Endothelial cell of umbilical vein (primary cell): ENCODE measurements at regions not wholly inside any gene's neighbourhood (a gene's known extent, or its start where the extent isn't known, plus 50 kb on each side); places are given as distances from the start of the nearest gene placed in this dataset.

ENCODE experiments used
- BruUV-seq: library from RNA; stranded (reverse); fragments of 400-500 nt; replicated peaks from 2 replicates; lab custom pipeline; 2021; lab: Mats Ljungman, UMichigan
- CTCF ChIA-PET: fragments of 300-600, 350-600 bp; sonication (Branson Sonifier 250); formaldehyde crosslinking; loops from one replicate; lab custom pipeline; 2021; ENCODE audit warnings: antibody characterized with exemption, inconsistent platforms; lab: Charles Lee
- POLR2A ChIA-PET: fragments of 300-600, 350-600 bp; sonication (Branson Sonifier 250); formaldehyde crosslinking; loops from one replicate; lab custom pipeline; 2021; ENCODE audit warnings: antibody characterized with exemption, inconsistent platforms; lab: Charles Lee
- DNase-seq: peaks from one replicate; pipeline ENCODE4 v3.0.0-alpha.2; 2011; ENCODE audit warnings: low read depth, low spot score
- FAIRE-seq: peaks from 2 replicates; lab custom pipeline; 2011; peaks lifted over from hg19 to GRCh38; lab: Jason Lieb, UNC
- H2AFZ ChIP-seq: 2 replicates; pipeline ENCODE4 v1.6.0; 2012; ENCODE audit warnings: low read depth, low read length, control low read depth, inconsistent platforms
- H3K27ac ChIP-seq: 2 replicates; pipeline ENCODE4 v1.5.1; 2011; ENCODE audit warnings: low read depth, mild to moderate bottlenecking, control low read depth, low read length, moderate library complexity; ENCODE audit not compliant: insufficient read depth
- H3K27me3 ChIP-seq, 2 experiments: 2 replicates each; pipeline versions ENCODE4 v1.6.0 to v1.6.1; 2011; ENCODE audit warnings: low read length in 2 of 2, mixed read lengths in 1 of 2; ENCODE audit not compliant: control insufficient read depth in 2 of 2, insufficient read depth in 2 of 2
- H3K36me3 ChIP-seq, 2 experiments: 2 replicates in 1 of 2; 3 replicates in 1 of 2; pipeline ENCODE4 v1.5.1; 2011; ENCODE audit warnings: low read length in 2 of 2, mild to moderate bottlenecking in 1 of 2, moderate library complexity in 1 of 2; ENCODE audit not compliant: control insufficient read depth in 2 of 2, insufficient read depth in 2 of 2; ENCODE audit errors: extremely low read depth in 1 of 2
- H3K4me1 ChIP-seq: 3 replicates; pipeline ENCODE4 v1.5.1; 2011; ENCODE audit warnings: mild to moderate bottlenecking, low read length; ENCODE audit not compliant: control insufficient read depth, insufficient read depth; ENCODE audit errors: extremely low read depth
- H3K4me2 ChIP-seq: 2 replicates; pipeline ENCODE4 v1.6.1; 2011; ENCODE audit warnings: low read length, control low read depth, mixed read lengths; ENCODE audit not compliant: insufficient read depth
- H3K4me3 ChIP-seq, 3 experiments: fragments of 200-600 bp in 1 of 3; sonication (generic), shearing (Covaris generic) in 1 of 3; replicated peaks in 1 of 3; 2 replicates each; pipeline ENCODE4 v1.5.1; 2011 to 2016; ENCODE audit warnings: control low read depth in 3 of 3, low read length in 3 of 3, mild to moderate bottlenecking in 2 of 3, inconsistent platforms in 1 of 3, low read depth in 1 of 3, moderate library complexity in 1 of 3; ENCODE audit not compliant: insufficient read depth in 1 of 3
- H3K79me2 ChIP-seq: 2 replicates; pipeline ENCODE4 v1.6.0; 2012; ENCODE audit warnings: low read length, inconsistent platforms; ENCODE audit not compliant: control insufficient read depth, insufficient read depth
- H3K9ac ChIP-seq: replicated peaks from 2 replicates; pipeline ENCODE3; 2011; ENCODE audit warnings: low read length, control low read depth; ENCODE audit not compliant: insufficient read depth; ENCODE audit errors: extremely low read depth
- H3K9me1 ChIP-seq: replicated peaks from 3 replicates; pipeline ENCODE4 v1.6.0; 2011; ENCODE audit warnings: mild to moderate bottlenecking, low read length; ENCODE audit not compliant: control insufficient read depth, insufficient read depth; ENCODE audit errors: extremely low read depth
- H3K9me3 ChIP-seq: replicated peaks from 2 replicates; pipeline ENCODE4 v1.5.1; 2012; ENCODE audit warnings: low read length, inconsistent platforms; ENCODE audit not compliant: control insufficient read depth, insufficient read depth
- H4K20me1 ChIP-seq: replicated peaks from 2 replicates; pipeline ENCODE3; 2011; ENCODE audit warnings: mild to moderate bottlenecking, low read length; ENCODE audit not compliant: control insufficient read depth, insufficient read depth; ENCODE audit errors: extremely low read depth
- EZH2 ChIP-seq: IDR thresholded peaks from 2 replicates; pipeline ENCODE4 v1.6.1; 2012; ENCODE audit warnings: borderline replicate concordance, low read depth, mild to moderate bottlenecking, moderate library complexity, low read length, inconsistent platforms; ENCODE audit not compliant: severe bottlenecking
- FOS ChIP-seq: IDR thresholded peaks from 2 replicates; pipeline ENCODE4 v1.6.1; 2011; ENCODE audit warnings: mild to moderate bottlenecking, low read length, moderate library complexity, borderline replicate concordance; ENCODE audit not compliant: insufficient read depth
- GATA2 ChIP-seq: IDR thresholded peaks from 2 replicates; pipeline ENCODE4 v1.7.0; 2011; ENCODE audit warnings: low read depth, mild to moderate bottlenecking, moderate library complexity, mixed read lengths, low read length; ENCODE audit not compliant: insufficient read length, insufficient read depth
- JUN ChIP-seq: IDR thresholded peaks from 2 replicates; pipeline ENCODE4 v1.6.1; 2011; ENCODE audit warnings: borderline replicate concordance, low read depth; ENCODE audit not compliant: insufficient read length, insufficient read depth
- MAX ChIP-seq: IDR thresholded peaks from 2 replicates; pipeline ENCODE4 v1.6.1; 2011; ENCODE audit not compliant: insufficient read depth, insufficient read length
- MYC ChIP-seq: IDR thresholded peaks from one replicate; pipeline ENCODE4 v1.6.1; 2011; ENCODE audit warnings: mild to moderate bottlenecking, low read depth, low read length
- POLR2A ChIP-seq: IDR thresholded peaks from 2 replicates; pipeline ENCODE4 v1.6.1; 2012; ENCODE audit warnings: low read depth, mild to moderate bottlenecking, control low read depth, low read length
- POLR2AphosphoS5 ChIP-seq: IDR thresholded peaks from 2 replicates; pipeline ENCODE4 v1.6.1; 2012; ENCODE audit warnings: low read depth, mild to moderate bottlenecking, control low read depth, low read length, moderate library complexity; ENCODE audit not compliant: insufficient read depth
- dilution Hi-C: fragments of 300-500 bp; cut with MboI; formaldehyde crosslinking; loops from one replicate; pipeline ENCODE4 v1.15.0; 2019; ENCODE audit warnings: low sequenced_read_pairs; ENCODE audit not compliant: extremely low pct_ligation_motif_present
- intact Hi-C: fragments of 100-400 bp; cut with micrococcal nuclease; formaldehyde crosslinking; loops from one replicate; pipeline ENCODE4 v1.10.0; 2022
- TF ChIP-seq, protein P1 (sequence below), 2 donors: IDR thresholded peaks; 1 replicate in 1 of 2; 2 replicates in 1 of 2; pipeline ENCODE4 v1.5.1; 2011; ENCODE audit warnings: low read length in 2 of 2, mild to moderate bottlenecking in 2 of 2, moderate library complexity in 2 of 2, control low read depth in 1 of 2, inconsistent platforms in 1 of 2, low read depth in 1 of 2; ENCODE audit not compliant: insufficient read depth in 1 of 2; ENCODE audit errors: extremely low read depth in 1 of 2

DNA sequence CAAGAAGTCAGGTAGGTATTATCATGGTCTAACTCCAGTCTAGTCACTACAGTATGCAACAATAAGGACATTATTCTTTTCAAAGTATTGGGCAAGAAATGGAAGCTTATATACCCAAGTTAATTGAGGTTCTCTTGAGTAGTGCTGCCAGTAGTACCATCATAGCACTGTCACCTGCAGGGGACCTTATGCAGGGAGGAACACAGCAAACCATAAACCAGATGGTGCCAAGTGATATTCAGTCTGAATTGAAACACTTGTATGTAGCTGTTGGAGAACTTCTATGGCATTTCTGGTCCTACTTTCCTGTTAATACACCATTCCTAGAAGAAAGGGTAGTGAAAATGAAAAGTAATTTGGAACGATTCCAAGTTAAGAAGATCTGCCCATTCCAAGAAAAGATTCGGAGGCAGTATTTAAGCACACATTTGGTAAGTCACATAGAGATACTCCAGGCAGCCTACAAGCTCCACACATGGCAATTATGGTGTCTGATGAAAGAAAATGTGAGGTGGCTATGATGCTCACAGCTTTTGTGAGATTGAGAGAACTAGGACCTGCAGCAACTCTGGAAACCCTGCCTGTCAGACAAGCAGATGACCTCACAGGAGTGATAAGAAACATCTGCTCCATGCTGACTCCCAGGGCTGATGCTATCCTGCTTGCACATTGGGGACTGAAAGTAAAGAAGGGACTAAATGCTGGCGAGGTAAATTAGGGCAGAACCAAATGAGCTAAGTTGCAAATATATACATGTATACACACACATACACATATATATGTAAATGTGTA is 174.7 kb downstream of the MC4R start:
- no peak overlapping the region for H3K4me2 ChIP-seq
- dilution Hi-C loops (no loop called here), intact Hi-C loops (no loop called here)
- H3K9me1 ChIP-seq: no peaks in the 10 kb centered on the region
- no peak overlapping the region for H3K9ac ChIP-seq
- no peaks in the 10 kb centered on the region for H4K20me1 ChIP-seq
- no peaks in the 10 kb centered on the region for H3K4me1 ChIP-seq
- no peak overlapping the region for H3K4me3 ChIP-seq
- H3K36me3 ChIP-seq: no peaks in the 10 kb centered on the region
- H3K9me3 ChIP-seq: peaks cover 4% of the 10 kb centered on the region
- no peaks in the 10 kb centered on the region for H3K79me2 ChIP-seq
- FAIRE-seq (no peak), DNase-seq (no peak)
- no peak for TF ChIP-seq MAX
- TF ChIP-seq EZH2: no peak
- H3K27ac ChIP-seq: no peak overlapping the region
- H2AFZ ChIP-seq: no peak overlapping the region
- ChIA-PET POLR2A (no interaction called here), CTCF (no interaction called here)
- no peaks in the 10 kb centered on the region for H3K27me3 ChIP-seq
- BruUV-seq: no TSS peak

DNA sequence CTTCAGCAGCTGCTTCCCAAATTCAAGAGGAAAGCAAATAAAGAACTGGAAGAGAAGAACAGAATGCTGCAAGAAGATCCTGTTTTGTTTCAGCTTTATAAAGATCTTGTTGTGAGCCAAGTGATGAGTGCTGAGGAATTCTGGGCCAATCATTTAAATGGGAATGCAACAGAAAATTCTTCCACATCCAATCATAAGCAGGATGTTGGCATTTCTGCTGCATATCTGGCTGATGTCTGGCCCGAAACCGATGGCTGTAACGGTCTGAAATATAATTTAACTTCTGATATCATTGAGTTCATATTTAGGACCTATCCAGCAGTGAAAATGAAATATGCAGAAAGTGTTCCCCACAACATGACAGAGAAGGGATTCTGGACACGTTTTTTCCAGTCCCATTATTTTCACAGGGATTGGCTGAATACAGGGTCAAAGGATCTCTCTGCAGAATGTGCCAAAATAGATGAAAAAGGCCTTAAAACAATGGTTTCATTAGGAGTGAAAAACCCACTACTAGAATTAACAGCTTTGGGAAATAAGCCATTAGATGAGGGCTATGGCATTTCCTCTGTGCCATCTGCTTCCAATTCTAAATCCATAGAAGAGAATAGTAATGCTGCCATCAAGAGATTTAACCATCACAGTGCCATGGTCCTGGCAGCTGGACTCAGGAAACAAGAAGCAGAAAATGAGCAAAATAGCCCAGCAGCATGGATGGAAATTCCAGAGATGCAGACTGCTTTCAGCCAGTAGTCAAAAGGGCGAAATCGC is 175.6 kb downstream of the MC4R start:
- Histone ChIP-seq H3K9me1 (no peaks in the 10 kb centered on the region), H2AFZ (no peak overlapping the region), H3K79me2 (no peaks in the 10 kb centered on the region), H3K27ac (no peak overlapping the region), H3K9me3 (no peaks in the 10 kb centered on the region), H4K20me1 (no peaks in the 10 kb centered on the region), H3K27me3 (no peaks in the 10 kb centered on the region), H3K36me3 (no peaks in the 10 kb centered on the region), H3K4me2 (no peak overlapping the region), H3K4me3 (no peak overlapping the region), H3K9ac (no peak overlapping the region), H3K4me1 (no peaks in the 10 kb centered on the region)
- CTCF ChIA-PET: no interaction called here
- intact Hi-C loops (no loop called here), dilution Hi-C loops (no loop called here)
- BruUV-seq: no TSS peak
- no peak for TF ChIP-seq POLR2A
- no peak for TF ChIP-seq POLR2AphosphoS5
- no peak for TF ChIP-seq MAX
- no peak for TF ChIP-seq FOS
- no peak for TF ChIP-seq MYC
- TF ChIP-seq EZH2: no peak
- TF ChIP-seq GATA2: no peak
- TF ChIP-seq JUN: no peak
- TF ChIP-seq, protein P1, sequence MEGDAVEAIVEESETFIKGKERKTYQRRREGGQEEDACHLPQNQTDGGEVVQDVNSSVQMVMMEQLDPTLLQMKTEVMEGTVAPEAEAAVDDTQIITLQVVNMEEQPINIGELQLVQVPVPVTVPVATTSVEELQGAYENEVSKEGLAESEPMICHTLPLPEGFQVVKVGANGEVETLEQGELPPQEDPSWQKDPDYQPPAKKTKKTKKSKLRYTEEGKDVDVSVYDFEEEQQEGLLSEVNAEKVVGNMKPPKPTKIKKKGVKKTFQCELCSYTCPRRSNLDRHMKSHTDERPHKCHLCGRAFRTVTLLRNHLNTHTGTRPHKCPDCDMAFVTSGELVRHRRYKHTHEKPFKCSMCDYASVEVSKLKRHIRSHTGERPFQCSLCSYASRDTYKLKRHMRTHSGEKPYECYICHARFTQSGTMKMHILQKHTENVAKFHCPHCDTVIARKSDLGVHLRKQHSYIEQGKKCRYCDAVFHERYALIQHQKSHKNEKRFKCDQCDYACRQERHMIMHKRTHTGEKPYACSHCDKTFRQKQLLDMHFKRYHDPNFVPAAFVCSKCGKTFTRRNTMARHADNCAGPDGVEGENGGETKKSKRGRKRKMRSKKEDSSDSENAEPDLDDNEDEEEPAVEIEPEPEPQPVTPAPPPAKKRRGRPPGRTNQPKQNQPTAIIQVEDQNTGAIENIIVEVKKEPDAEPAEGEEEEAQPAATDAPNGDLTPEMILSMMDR (IDR thresholded peaks at IDR 0.05; ENCODE audit: extremely low read depth in 1 of 2, insufficient read depth in 1 of 2, low read depth in 1 of 2, low read length in 2 of 2): no peak
- no peak for FAIRE-seq
- DNase-seq: no peak
- POLR2A ChIA-PET: no interaction called here
